ENCODE measurements at regions not wholly inside any gene's neighbourhood (a gene's known extent, or its start where the extent isn't known, plus 50 kb on each side); places are given as distances from the start of the nearest gene placed in this dataset.

- H3K9me3 Mint-ChIP-seq (ENCODE audit: unreplicated experiment) = peaks cover 21% of the 10 kb centered on the region
- DNase-seq (ENCODE audit: unreplicated experiment) = no peak
- POLR2A ChIA-PET = interaction anchor here (0.7 kb wide), 1 partner anchor 9 kb away, joined by 3 read pairs; no protein-coding TSS in a partner anchor
- H3K27ac Mint-ChIP-seq (ENCODE audit: low read depth, unreplicated experiment) = no peak overlapping the region
- no peaks in the 10 kb centered on the region for H3K27me3 Mint-ChIP-seq (ENCODE audit: insufficient read depth, unreplicated experiment)
- no TSS peak for BruUV-seq (replicated peaks)
- no peak overlapping the region for H3K4me3 Mint-ChIP-seq (ENCODE audit: unreplicated experiment)
- no peaks in the 10 kb centered on the region for H3K4me1 Mint-ChIP-seq (ENCODE audit: insufficient read depth, unreplicated experiment)
- intact Hi-C loops (cut with micrococcal nuclease) = no loop called here
- CTCF ChIA-PET = no interaction called here
- no peaks in the 10 kb centered on the region for H3K36me3 Mint-ChIP-seq (ENCODE audit: insufficient read depth, unreplicated experiment)
- TF ChIP-seq, protein P1, sequence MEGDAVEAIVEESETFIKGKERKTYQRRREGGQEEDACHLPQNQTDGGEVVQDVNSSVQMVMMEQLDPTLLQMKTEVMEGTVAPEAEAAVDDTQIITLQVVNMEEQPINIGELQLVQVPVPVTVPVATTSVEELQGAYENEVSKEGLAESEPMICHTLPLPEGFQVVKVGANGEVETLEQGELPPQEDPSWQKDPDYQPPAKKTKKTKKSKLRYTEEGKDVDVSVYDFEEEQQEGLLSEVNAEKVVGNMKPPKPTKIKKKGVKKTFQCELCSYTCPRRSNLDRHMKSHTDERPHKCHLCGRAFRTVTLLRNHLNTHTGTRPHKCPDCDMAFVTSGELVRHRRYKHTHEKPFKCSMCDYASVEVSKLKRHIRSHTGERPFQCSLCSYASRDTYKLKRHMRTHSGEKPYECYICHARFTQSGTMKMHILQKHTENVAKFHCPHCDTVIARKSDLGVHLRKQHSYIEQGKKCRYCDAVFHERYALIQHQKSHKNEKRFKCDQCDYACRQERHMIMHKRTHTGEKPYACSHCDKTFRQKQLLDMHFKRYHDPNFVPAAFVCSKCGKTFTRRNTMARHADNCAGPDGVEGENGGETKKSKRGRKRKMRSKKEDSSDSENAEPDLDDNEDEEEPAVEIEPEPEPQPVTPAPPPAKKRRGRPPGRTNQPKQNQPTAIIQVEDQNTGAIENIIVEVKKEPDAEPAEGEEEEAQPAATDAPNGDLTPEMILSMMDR (IDR thresholded peaks at IDR 0.05; ENCODE audit: unreplicated experiment) = no peak
These were observed 106.8 kb upstream of the RTL1 start for GRCh38 chr14:101010293-101010692.

DNA sequence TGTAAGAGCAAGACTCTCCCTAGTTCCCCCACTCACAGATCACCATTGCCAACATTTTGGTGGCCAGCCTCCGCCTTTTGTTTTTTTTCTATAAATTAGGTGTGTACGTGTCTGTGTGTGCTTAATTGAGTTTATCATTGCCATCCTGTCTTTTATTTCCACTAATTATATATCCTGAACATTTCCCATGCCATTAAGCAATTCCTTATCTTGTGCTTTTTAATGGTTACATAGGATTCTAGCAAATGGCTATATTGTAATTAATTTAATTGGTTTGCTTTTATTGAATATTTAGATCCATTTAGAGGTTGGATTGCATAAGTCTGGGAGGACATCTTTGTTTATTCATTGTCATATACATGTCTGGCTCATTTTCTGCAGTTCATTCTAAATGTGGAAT is 107.3 kb upstream of the RTL1 start:
- intact Hi-C loops (cut with micrococcal nuclease) = no loop called here
- H3K4me1 Mint-ChIP-seq (ENCODE audit: insufficient read depth, unreplicated experiment) = no peaks in the 10 kb centered on the region
- BruUV-seq (replicated peaks) = no TSS peak
- peaks cover 21% of the 10 kb centered on the region for H3K9me3 Mint-ChIP-seq (ENCODE audit: unreplicated experiment)
- H3K27ac Mint-ChIP-seq (ENCODE audit: low read depth, unreplicated experiment) = no peak overlapping the region
- H3K27me3 Mint-ChIP-seq (ENCODE audit: insufficient read depth, unreplicated experiment) = no peaks in the 10 kb centered on the region
- POLR2A ChIA-PET = interaction anchor here (0.7 kb wide), 1 partner anchor 9 kb away, joined by 3 read pairs; no protein-coding TSS in a partner anchor
- CTCF ChIA-PET = no interaction called here
- TF ChIP-seq, protein P1 (IDR thresholded peaks at IDR 0.05; ENCODE audit: unreplicated experiment) = no peak
- no peak for DNase-seq (ENCODE audit: unreplicated experiment)
- H3K36me3 Mint-ChIP-seq (ENCODE audit: insufficient read depth, unreplicated experiment) = no peaks in the 10 kb centered on the region
- no peak overlapping the region for H3K4me3 Mint-ChIP-seq (ENCODE audit: unreplicated experiment)

DNA sequence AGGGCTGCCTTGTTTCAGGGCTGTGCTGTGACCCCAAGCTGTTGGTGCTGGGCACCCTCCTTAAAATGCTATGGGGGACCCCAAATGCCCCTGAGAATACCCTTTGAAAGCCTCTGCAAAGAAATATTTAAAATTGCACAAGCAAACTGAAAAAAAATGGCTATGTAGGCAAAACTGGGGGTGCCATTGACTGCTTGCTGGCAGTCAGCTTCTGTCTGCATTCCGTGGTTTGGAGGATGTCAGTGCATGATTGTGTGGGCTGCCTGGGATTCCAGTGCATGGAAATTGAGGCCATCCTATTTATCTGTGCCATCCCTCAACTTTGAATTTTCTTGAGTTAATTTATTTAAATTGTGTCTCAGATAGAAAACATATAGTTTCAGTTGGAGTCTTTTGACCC is 113.7 kb upstream of the RTL1 start:
- H3K4me3 Mint-ChIP-seq (ENCODE audit: unreplicated experiment) = no peak overlapping the region
- TF ChIP-seq, protein P1 (IDR thresholded peaks at IDR 0.05; ENCODE audit: unreplicated experiment) = no peak
- H3K4me1 Mint-ChIP-seq (ENCODE audit: insufficient read depth, unreplicated experiment) = peaks cover 9% of the 10 kb centered on the region
- intact Hi-C loops (cut with micrococcal nuclease) = no loop called here
- H3K36me3 Mint-ChIP-seq (ENCODE audit: insufficient read depth, unreplicated experiment) = no peaks in the 10 kb centered on the region
- H3K27ac Mint-ChIP-seq (ENCODE audit: low read depth, unreplicated experiment) = no peak overlapping the region
- ChIA-PET POLR2A (no interaction called here), CTCF (no interaction called here)
- H3K9me3 Mint-ChIP-seq (ENCODE audit: unreplicated experiment) = peaks cover 30% of the 10 kb centered on the region
- no peaks in the 10 kb centered on the region for H3K27me3 Mint-ChIP-seq (ENCODE audit: insufficient read depth, unreplicated experiment)
- BruUV-seq (replicated peaks) = no TSS peak
- DNase-seq (ENCODE audit: unreplicated experiment) = no peak

GRCh38 chr14:101017806-101018560 is 114.5 kb upstream of the RTL1 start:
- ChIA-PET CTCF (no interaction called here), POLR2A (no interaction called here)
- no peak overlapping the region for H3K4me3 Mint-ChIP-seq (ENCODE audit: unreplicated experiment)
- peaks cover 23% of the 10 kb centered on the region for H3K9me3 Mint-ChIP-seq (ENCODE audit: unreplicated experiment)
- no peaks in the 10 kb centered on the region for H3K27me3 Mint-ChIP-seq (ENCODE audit: insufficient read depth, unreplicated experiment)
- TF ChIP-seq, protein P1 (IDR thresholded peaks at IDR 0.05; ENCODE audit: unreplicated experiment) = no peak
- peaks cover 9% of the 10 kb centered on the region for H3K4me1 Mint-ChIP-seq (ENCODE audit: insufficient read depth, unreplicated experiment)
- H3K27ac Mint-ChIP-seq (ENCODE audit: low read depth, unreplicated experiment) = no peak overlapping the region
- DNase-seq (ENCODE audit: unreplicated experiment) = no peak
- BruUV-seq (replicated peaks) = no TSS peak
- intact Hi-C loops (cut with micrococcal nuclease) = no loop called here
- H3K36me3 Mint-ChIP-seq (ENCODE audit: insufficient read depth, unreplicated experiment) = no peaks in the 10 kb centered on the region
